GM19035 (cell line): ENCODE measurements at regions not wholly inside any gene's neighbourhood (a gene's known extent, or its start where the extent isn't known, plus 50 kb on each side); places are given as distances from the start of the nearest gene placed in this dataset.
"Not testable (repeated sequence)": the region's sequence is repeated elsewhere in the genome, so short reads cannot be mapped to it uniquely, and the experiment has no call there.

Experiments
- ATAC-seq: cut with Tn5 transposase; IDR thresholded peaks from one replicate; pipeline ENCODE4 v1.9.1; 2021; ENCODE audit not compliant: unreplicated experiment

DNA sequence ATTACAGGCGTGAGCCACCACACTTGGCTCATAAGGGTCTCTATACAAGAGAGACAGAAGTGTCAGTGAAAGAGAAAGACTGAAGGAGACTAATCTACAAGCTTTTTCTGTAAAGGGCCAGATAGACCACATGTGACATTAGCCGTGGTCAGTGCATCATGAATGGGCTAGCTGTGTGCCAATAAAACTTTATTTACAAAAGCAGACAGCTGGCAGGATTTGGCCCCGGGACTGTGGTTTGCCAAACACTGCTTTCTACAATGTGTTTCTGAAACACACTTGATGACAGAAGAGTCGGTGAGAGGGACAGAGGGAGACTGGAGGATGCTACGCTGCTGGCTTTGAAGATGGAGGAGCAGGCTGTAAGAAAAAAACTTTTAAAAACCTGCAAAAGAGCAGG is 285.4 kb downstream of the TFAP2C start:
- ATAC-seq = no peak

DNA sequence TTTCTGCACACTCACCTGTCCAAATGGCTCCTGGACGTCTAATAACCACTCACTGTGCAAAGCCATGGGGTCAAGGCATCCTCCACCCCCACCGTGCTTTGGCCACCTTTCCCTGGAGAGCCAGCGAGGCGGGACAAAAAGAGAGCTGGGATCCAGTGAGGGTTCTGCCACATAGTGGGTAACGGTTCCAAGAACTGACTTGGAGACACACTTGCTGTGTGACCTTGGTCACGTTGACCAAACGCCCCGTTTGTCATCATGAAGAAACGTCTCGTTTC is 287.2 kb downstream of the TFAP2C start:
- no peak for ATAC-seq

DNA sequence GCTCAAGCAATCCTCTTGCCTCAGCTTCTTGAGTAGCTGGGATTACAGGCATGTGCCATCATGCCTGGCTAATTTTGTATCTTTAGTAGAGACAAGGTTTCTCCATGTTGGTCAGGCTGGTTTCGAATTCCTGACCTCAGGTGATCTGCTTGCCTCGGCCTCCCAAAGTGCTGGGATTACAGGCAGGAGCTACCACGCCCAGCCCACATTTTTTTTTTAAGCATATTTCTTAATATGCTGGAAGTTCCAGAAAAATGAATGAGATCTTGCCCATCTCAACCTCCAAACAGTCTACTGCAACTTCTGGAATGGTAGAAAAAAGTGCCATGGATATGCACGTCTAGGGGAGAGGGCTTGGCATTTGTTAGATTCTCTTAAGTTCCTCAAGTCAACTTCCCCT is 290.9 kb downstream of the TFAP2C start:
- ATAC-seq = not testable (repeated sequence)

DNA sequence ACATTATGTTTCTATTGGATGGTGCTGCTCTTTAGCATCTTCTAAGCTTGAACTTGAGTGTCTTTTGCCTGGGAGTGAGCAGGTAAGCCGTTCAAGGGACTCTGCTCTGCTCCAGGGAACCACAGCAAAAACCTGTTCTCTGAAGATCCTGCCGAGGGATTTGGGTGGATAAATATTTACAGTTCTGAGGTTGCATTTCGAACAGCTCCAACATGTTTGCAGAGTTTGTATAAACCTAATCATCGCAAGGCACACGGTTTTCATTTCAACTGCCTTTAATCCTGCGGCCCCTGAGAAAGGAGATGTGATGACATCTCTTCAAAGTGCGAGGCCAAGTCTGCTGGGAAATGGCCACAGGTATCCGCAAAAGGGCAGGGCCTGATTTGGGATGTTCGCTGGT is 293.4 kb downstream of the TFAP2C start:
- ATAC-seq = no peak

DNA sequence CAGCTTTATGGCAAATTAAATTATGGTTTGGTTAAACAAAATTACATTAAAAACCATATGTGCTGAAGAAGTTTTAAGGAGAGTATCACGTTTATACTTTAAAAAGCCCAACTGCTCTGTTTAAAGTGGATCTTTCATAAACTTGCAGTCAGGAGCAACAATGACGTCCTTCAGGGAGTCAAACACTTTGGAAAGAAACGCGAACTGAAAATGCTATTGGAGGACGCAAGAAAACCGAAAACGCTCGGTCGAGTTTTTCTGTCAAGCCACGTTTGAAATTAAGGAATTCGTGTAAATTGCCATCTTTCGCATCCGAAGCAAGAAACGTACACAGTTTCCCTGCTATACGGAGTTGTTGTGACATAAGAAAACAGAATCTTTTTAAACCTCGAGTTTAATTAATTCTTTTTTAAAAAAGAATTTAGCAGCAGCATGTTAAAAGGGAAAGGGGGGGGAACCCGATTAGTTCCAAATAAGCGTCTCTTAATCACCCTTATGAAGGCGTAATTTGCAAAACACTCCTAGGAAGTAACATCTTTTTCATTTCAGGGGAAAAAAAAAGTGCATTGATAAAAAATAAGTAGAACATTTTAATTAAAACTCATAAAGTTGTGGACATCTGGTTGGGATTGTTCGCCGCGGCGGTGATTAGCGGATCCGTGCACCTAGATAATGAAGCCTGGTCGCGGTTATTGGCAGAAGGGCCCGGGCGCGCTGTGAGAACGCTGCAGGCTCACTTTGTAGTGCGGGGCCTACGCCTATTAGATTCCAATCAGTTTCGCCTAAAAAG is 295.4 kb downstream of the TFAP2C start:
- ATAC-seq = no peak

DNA sequence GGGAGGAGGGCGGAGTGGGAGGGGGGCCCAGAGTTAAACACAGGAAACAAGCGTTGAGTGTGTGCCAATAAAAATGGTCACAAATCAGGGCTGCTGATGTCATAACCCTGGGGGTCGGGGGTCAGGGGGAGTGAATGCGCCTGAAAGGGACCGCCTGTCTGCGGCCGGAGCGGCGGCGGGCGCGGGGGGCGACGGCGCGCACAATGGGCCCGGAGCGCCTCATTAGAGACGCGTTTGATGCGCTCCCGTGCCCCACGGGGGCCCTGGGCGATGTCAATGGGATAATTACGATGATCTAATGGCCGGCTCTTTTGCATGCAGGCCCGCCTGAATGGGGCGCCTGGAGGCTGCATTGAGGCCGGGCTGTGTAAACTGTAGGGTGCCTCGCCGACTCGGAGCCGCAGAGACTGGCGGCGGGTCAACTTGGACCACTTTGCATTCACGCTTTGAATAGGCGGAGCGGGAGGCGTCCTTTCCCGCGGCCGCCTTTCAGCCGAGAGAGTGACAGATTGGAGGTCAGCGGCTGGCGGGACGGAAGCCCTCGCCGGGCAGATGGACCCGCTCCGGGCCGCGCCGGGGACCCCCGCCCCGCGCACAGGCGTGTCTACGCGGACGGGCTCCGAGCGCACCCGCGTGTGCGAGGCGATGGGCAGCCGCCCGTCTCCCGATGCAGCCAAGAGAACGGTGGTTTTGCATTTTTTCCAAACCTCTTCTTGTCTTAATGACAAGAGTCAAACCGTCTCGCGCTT is 296.1 kb downstream of the TFAP2C start:
- ATAC-seq = no peak

DNA sequence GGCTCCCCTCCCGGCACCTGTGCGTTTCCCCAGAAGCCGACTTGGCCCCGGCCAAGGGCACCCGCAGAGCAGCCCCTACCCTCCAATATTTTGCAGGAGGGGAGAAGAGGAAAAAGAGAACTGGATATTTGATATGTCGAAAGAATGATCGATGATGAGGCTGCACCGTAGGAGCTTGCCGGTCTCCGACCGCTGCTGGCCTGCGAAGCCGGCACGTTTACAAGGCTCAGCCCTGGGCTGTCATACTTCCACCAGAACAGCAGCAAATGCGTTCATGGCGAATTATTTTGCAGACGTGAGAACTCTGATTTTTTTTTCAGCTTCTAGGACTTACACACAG is 296.7 kb downstream of the TFAP2C start:
- ATAC-seq = no peak

DNA sequence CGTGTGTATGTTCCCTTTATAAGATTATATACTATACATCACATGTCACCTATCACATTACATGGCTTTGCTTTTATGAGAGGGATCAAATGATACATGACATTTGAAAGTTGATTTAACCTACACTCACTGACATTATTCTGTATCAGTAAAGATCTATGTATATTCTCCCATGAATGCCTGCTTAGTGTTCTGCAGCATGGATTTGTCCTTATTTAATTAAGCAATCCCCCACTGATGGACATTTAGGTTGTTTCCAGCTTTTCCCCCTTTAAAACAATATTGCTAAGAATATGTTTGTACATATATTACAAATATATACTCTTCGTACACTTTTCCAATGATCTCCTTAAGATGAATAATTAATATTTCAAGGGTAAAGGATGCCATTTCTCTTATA is 297.4 kb downstream of the TFAP2C start:
- ATAC-seq = no peak

DNA sequence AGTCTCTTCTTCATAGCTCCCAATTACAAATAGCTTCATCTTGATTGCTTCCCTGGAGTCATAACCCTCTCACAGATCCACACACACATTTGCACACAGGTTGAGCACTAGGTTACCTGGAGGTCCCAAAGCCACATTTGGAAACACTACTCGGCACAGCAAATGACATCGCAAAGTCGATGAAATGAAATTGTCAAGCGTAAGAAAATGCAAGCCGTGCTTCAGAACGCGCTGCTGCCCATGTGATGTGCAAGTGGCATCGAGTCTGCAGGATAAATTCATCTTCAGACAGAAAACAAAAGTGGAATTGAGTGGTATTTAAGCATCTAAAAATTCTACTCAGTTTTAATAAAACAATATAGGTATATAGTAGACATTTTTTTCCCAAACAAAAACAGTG is 298.0 kb downstream of the TFAP2C start:
- no peak for ATAC-seq

DNA sequence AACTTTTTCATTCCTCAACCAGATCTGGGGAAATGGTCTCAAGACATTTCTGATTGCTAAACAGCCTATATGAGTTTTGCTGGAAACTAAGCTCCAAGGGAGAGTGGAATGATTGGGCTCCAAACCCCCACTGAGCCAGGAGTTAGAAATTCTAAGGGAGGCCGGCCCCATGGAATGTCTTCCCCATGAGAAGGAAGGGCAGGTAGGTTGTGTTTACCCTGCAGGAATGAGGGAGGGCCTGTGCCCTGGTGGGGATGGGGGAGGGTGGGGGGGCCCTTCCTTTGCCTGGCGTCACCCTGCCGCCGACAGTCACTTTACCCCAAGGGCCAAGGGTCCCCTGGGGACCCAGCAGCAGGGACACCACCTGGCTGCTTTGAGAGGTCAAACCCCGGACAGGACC is 298.9 kb downstream of the TFAP2C start:
- ATAC-seq = no peak

DNA sequence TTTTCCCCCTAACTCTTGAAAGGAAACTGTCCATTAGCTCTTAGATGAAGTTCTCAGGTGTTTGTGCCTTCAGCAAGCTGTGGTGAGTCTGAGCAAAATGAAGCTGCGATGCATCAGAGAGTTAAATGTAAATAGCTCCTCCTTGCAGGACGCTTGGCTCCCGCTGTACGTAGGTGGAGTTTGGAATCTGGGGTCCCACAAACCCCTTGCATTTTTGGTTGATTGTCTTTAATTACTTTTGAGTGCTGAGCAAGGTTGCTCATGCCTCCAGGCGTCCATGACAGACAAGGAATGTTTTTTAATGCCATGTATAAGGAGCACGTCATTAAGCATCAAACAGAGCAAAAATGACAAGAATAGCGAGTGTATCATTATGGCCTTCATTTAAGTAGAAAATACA is 300.5 kb downstream of the TFAP2C start:
- ATAC-seq = no peak

DNA sequence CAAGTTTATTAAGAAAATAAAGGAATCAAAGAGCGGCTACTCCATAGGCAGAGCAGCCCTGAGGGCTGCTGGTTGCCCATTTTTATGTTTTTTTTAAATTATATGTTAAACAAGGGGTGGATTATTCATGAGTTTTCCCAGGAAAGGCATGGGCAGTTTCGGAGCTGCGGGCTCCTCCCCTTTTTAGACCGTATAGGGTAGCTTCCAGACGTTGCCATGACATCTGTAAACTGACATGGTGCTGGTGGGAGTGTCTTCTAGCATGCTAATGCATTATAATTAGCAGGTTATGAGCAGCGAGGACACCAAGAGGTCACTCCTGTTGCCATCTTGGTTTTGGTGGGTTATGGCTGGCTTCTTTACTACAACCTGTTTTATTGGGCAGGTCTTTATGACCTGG is 301.8 kb downstream of the TFAP2C start:
- no peak for ATAC-seq

DNA sequence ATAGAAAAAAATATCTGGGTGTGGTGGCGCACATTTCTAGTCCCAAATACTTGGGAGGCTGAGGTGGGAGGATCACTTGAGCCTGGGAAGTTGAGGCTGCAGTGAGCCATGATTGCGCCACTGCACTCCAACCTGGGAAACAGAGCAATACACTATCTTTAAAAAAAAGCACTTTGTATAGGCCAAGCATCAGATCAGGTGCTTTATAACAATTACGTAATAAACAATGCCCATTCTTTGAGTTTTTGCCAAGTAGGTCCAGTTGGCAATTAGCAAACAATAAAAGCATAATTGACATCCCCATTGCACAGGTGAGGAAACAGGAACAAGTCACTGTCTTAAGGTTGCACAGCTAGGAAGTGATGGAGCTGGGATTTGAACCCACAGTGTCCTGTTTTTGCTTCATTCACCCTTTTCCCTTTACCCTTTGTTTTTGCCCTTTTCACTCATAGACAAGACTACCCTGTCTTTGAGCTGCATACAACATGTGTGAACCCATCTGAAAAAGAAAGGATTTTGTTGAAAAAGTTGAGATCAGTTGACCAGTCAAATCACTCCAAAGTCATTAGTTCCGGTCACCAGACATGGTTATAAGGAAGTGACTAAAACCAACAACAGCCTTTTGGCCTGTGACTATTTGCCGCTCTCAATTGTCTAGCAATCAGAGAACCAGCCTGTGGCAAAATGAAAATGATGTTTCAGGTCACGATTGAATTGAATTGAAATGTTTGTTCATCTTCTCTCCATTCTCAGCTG is 303.6 kb downstream of the TFAP2C start:
- ATAC-seq = no peak

DNA sequence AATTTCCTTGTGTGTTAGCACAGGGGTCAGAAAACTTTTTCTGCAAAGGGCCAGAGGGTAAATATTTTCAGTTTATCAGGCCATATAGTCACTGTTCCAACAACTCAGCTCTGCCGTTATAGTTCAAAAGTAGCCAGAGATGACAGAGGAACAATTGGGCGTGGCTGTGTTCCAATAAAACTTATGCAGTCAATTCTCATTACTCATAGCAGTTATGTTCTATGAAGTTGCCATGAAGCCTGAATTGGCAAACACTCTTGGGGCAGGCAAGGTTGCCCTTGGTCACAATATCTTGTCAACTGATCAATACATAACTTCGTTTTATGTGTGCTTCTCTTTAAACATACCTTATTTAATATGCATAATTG is 304.2 kb downstream of the TFAP2C start:
- ATAC-seq = no peak

DNA sequence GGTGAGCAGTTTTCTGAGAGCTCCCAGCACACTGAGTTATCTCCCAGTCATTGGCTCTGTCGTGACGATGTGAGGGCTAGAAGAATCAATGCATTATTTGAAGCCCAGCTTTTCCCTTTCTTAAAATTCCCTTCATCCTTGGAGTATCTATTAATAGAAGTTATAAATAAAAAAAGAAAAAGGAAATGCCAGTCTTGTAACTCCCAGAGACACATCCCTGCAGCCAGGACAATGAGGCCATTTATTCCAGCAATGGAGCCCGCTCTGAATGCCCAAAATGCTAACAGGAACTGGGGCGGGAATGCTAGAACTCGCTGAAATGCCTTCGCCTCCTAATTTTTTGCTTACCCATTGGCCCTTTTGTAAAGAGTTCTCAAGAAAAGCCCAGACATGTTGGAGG is 305.8 kb downstream of the TFAP2C start:
- no peak for ATAC-seq

DNA sequence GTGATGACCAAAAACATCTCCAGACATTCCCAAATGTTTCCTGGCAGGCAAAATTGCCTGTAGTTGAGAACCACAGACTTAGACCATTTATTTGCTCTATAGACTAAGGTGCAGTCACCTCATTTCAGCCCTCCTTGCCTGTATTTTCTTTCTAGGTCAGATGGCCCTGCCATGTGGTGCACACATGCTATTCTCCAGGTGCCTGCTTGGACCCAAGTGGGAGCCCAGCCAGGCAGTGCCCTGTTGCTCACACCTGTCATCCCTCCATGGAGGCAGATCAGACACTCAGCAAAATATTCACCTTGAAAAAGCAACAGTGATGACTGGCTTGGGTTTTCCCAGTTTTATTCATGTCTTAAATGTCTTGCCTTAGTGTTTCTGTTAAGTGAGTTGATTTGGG is 311.4 kb downstream of the TFAP2C start:
- no peak for ATAC-seq

DNA sequence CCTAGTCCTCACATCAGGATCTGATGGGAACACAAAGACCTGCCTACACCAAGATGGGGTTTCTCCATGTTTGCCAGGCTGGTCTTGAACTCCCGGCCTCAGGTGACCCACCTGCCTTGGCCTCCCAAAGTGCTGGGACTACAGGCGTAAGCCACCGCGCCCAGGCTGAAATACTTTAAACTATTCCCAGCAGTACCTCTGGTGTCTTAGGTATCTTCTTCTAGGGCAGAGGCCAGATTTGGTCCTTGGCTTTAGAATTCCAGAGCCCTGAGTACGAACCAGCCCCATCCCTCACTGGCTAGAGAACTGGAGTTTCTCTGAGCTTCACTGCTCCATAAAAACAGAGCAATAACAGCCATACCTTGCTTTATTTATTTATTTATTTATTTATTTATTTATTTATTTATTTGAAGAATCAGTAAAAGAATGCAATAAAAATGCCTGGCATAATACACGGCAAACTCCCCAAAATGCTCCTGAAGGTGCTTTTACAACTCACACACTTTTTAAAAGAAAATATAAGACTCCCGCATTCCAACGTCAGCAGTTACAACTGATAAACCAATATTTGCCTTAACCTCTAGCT is 312.1 kb downstream of the TFAP2C start:
- ATAC-seq = no peak

DNA sequence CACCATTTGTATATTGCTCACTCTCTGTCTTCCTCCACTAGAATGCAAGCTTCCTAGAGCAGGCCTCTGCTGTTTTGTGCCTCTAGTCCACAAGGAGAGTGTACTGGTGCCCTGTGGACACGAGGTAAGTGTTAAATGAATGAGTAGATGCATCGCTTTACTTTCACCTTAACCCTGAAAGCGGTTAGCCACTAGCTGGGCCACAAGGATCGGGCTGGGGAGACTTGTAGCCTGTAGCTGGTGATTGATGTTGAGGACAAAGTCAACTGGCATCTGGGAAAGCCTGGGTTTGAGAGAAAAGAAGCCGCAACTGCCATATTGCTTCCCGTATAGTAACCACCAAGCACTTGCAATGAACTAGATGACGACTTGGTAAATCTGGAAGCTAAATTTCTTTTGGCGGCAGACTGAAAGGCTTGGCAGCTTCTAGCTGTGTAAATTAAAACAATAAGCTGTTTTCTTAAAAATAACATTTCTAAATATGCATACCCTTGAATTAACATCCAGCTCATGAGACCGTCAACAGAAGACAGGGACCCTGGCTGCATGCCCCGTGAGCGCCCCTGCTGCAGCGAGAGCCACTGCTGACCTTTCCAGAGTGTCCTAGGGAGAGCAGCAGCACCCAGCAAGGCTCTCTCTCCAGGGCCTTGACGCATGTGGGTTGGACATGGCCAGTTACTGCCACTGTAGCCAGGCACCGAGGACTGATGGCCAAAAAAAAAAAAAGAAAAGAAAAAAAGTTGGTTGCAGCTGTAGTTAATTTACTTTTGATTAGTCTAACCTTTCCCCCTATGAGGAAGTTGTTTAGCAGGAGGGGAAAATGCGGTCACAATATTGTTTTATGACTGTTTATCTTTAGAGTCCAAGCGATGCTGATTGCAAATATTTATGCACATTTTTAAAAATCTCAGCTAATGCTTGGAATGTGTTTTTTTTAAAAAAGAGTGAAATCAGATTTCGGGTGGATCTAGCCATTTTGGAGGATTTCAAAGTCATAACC is 315.1 kb downstream of the TFAP2C start:
- no peak for ATAC-seq

DNA sequence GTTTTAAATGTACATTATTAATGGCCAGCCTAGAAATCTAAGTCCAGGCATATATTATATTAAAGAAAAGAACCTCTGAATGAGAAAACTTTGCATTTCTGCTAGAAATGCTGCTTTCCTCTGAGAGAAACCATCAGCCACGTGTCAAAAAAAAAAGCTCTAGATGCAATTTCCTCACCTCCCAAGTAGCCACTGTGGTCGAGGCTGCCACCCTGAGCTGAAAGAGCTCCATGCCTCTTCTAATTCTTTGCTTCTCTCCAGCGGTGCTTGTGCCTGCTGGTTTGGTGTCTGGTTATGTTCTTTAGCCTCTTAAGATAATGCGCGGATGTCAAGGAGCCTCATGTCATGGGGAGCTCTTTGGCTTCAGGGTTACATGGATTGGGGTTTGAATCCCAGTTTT is 316.0 kb downstream of the TFAP2C start:
- no peak for ATAC-seq

DNA sequence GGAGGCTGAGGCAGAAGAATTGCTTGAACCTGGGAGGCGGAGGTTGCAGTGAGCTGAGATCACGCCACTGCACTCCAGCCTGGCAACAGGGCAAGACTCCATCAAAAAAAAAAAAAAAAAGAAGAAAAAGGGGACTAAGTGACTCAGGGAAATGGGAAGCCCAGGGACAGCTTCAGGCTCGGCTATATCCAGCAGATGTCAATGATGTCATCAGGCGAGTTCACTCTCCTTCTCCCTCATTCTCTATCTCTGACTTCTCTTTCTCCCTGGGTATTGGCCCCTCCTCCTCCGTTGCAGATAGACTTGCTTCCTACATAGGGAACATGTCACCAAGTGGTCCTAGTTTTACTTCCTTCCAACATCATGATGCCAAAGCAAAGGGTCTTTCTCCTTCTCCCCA is 316.8 kb downstream of the TFAP2C start:
- ATAC-seq = no peak

DNA sequence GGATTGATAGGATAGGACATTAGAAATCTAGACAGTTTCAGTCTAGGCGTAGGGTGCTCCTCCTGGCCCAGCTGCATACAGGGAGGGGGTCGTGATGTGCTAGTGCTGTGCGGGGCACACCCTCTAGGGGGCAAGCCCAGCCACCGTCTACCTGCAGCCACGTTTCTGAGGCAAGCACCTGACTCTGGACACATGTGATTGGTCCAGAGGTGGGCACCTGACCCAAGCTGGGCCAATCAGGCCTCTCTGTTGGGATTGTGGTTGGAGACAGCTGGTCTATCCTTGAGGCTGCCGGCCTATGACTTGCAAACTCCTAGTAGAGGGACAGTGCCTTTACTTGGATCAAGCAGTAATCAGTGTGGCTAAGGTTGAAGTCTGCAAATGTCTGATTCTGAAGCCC is 317.1 kb downstream of the BMP7 start:
- ATAC-seq = no peak
